Activated naive CD4-positive, alpha-beta T cell treated with anti-CD3 and anti-CD28 coated beads for 36 hours (primary cell): ENCODE measurements at regions not wholly inside any gene's neighbourhood (a gene's known extent, or its start where the extent isn't known, plus 50 kb on each side); places are given as distances from the start of the nearest gene placed in this dataset.

ENCODE experiments used
- CTCF ChIA-PET: fragments of 350-600 bp; sonication (Branson Sonifier 250); formaldehyde crosslinking; loops from one replicate; lab custom pipeline; 2021; ENCODE audit warnings: antibody characterized with exemption; lab: Charles Lee
- DNase-seq: peaks from one replicate; pipeline ENCODE4 v3.0.0-alpha.2; 2020
- H3K27ac Mint-ChIP-seq: one replicate; pipeline ENCODE4 v1.8.0; 2021; ENCODE audit warnings: mild to moderate bottlenecking, mixed read lengths
- H3K27me3 Mint-ChIP-seq: one replicate; pipeline ENCODE4 v1.8.0; 2021; ENCODE audit warnings: low read depth, mixed read lengths
- H3K36me3 Mint-ChIP-seq: one replicate; pipeline ENCODE4 v1.8.0; 2021; ENCODE audit warnings: low read depth, mixed read lengths
- H3K4me1 Mint-ChIP-seq: one replicate; pipeline ENCODE4 v1.8.0; 2021; ENCODE audit warnings: low read depth, mixed read lengths
- H3K4me3 Mint-ChIP-seq: one replicate; pipeline ENCODE4 v1.8.0; 2021; ENCODE audit warnings: mild to moderate bottlenecking, moderate library complexity, mixed read lengths
- H3K9me3 Mint-ChIP-seq: one replicate; pipeline ENCODE4 v1.8.0; 2021; ENCODE audit warnings: mixed read lengths
- intact Hi-C: fragments of 100-400 bp; cut with micrococcal nuclease; formaldehyde crosslinking; loops from one replicate; pipeline ENCODE4 v1.15.1; 2023

- Mint-ChIP-seq H3K4me1 (no peaks in the 10 kb centered on the region), H3K4me3 (no peak overlapping the region), H3K27ac (no peak overlapping the region), H3K36me3 (no peaks in the 10 kb centered on the region), H3K9me3 (no peaks in the 10 kb centered on the region), H3K27me3 (peaks cover 2% of the 10 kb centered on the region)
- intact Hi-C loops, result no loop called here
- no peak for DNase-seq
- CTCF ChIA-PET, result no interaction called here
These were observed 127.9 kb upstream of the SH3BP4 start for GRCh38 chr2:234823877-234824376.

DNA sequence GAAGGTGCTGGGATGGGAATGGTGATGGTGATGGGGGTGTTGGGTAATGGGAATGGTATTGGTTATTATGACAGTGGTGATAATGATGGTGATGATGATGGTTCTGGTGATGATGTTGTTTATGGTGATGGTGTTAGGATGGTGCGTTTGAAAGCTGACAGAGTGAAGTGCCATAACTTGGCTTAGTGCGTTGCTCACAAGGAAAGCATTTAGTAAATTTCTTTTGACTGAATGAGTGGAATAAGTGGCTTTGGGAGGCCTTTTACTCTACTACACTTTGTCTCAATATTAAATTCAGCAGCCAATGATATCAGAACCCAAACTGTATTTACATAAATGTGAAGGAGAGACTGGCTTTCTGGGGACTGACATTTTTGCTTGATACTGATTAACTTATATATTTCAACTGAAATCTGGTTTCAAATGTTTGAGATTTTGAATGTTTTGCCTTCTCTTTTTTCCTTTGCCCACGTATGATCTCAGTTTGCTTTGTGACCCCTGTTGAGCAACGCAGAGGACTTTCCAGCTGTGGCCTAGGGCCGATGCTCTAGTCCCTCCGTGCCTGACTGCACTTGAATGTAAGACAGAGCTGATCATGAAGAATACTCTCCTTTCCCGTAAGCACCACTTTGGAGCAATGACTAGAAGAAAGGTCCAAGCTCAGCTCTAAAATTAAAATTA, 128.5 kb upstream of the SH3BP4 start:
- DNase-seq, result no peak
- H3K27ac Mint-ChIP-seq, result no peak overlapping the region
- no peak overlapping the region for H3K4me3 Mint-ChIP-seq
- no peaks in the 10 kb centered on the region for H3K4me1 Mint-ChIP-seq
- intact Hi-C loops, result no loop called here
- CTCF ChIA-PET, result interaction anchor here (1.0 kb wide), 1 partner anchor 278 kb away, joined by 3 read pairs; no protein-coding TSS in a partner anchor
- H3K9me3 Mint-ChIP-seq, result no peaks in the 10 kb centered on the region
- no peaks in the 10 kb centered on the region for H3K36me3 Mint-ChIP-seq
- peaks cover 2% of the 10 kb centered on the region for H3K27me3 Mint-ChIP-seq

DNA sequence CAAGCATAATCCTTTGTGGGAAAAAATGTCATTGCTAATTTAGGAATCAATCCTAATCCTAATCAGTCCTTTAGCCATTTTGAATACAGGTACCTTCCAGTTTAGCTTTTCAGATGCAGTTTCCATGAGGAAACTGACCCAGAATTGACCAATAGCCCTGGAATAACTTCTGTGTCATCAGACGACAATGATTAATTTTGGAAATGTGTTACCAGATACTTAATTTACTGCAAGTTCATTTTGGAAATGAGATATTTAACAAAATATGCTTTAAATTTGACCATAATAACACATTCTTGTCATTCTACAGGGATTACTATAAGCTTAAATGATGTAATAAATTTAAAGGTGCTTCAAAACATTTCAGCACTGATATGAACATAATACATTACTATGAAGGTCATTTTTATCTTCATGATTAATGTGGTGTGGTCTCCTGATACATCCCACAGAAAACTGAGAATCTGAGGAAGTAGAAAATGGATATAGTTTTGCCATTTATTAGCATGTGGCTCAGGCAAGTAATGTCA, 129.8 kb upstream of the SH3BP4 start:
- Mint-ChIP-seq H3K4me1 (no peaks in the 10 kb centered on the region), H3K27ac (no peak overlapping the region), H3K4me3 (no peak overlapping the region), H3K27me3 (peaks cover 7% of the 10 kb centered on the region), H3K9me3 (no peaks in the 10 kb centered on the region), H3K36me3 (no peaks in the 10 kb centered on the region)
- CTCF ChIA-PET, result interaction anchor here (0.6 kb wide), 1 partner anchor 60 kb away, joined by 3 read pairs; no protein-coding TSS in a partner anchor
- DNase-seq, result no peak
- intact Hi-C loops, result no loop called here

GRCh38 chr2:234818937-234819336, 132.9 kb upstream of the SH3BP4 start:
- CTCF ChIA-PET, result no interaction called here
- Mint-ChIP-seq H3K4me3 (no peak overlapping the region), H3K4me1 (no peaks in the 10 kb centered on the region), H3K27me3 (peaks cover 11% of the 10 kb centered on the region), H3K36me3 (no peaks in the 10 kb centered on the region), H3K9me3 (no peaks in the 10 kb centered on the region), H3K27ac (no peak overlapping the region)
- intact Hi-C loops, result no loop called here
- no peak for DNase-seq

DNA sequence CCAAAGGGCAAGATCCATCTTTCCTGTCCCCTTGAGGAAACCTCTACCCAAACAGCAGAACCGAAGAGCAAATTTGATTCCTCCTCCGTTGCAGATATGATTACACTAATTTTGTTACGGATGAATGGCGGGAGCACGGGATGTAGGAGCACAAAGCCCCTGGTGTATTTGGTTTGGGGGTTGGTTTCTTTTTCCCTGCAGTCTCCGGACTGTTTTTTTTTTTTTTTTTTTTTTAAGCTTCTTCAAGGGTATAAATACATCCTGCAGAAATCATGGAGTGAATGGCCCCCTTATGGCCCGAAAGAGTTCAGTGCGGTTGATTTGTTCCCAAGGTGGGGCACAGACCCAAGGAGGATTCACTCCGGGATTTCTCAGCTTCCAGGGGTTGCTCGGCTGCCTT, 135.3 kb upstream of the SH3BP4 start:
- DNase-seq, result no peak
- Mint-ChIP-seq H3K4me3 (no peak overlapping the region), H3K36me3 (no peaks in the 10 kb centered on the region), H3K27ac (no peak overlapping the region), H3K4me1 (no peaks in the 10 kb centered on the region), H3K27me3 (peaks cover 11% of the 10 kb centered on the region), H3K9me3 (no peaks in the 10 kb centered on the region)
- intact Hi-C loops, result no loop called here
- CTCF ChIA-PET, result no interaction called here

GRCh38 chr2:234816056-234816455, 135.8 kb upstream of the SH3BP4 start:
- no peaks in the 10 kb centered on the region for H3K4me1 Mint-ChIP-seq
- DNase-seq, result no peak

DNA sequence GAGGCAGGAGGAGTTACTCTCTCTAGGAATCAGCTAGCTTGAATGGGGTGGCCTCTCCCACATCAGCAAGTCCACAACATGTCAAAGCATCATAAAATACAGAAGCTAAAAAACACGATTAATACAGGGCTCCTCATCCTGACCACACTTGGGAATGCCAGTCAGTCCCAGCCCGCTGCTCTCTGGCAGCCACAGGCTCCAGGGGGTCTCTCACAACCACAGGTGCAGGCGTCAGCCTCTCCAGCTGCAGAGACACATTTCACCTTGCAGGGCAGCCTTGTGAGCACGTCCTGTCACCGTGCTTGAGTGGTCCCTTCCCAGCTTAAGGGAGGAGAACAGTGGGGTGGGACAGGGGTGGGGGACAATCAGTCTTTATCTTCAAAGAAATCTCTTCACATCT, 137.4 kb upstream of the SH3BP4 start:
- Mint-ChIP-seq H3K36me3 (no peaks in the 10 kb centered on the region), H3K27me3 (peaks cover 18% of the 10 kb centered on the region), H3K9me3 (no peaks in the 10 kb centered on the region), H3K4me1 (no peaks in the 10 kb centered on the region), H3K27ac (no peak overlapping the region), H3K4me3 (no peak overlapping the region)
- CTCF ChIA-PET, result no interaction called here
- intact Hi-C loops, result no loop called here
- no peak for DNase-seq

More at GRCh38 chr2:234816056-234816455, 135.8 kb upstream of the SH3BP4 start:
- CTCF ChIA-PET, result no interaction called here
- Mint-ChIP-seq H3K27me3 (peaks cover 11% of the 10 kb centered on the region), H3K4me3 (no peak overlapping the region), H3K9me3 (no peaks in the 10 kb centered on the region), H3K27ac (no peak overlapping the region), H3K36me3 (no peaks in the 10 kb centered on the region)
- intact Hi-C loops, result no loop called here

GRCh38 chr2:234812851-234813250, 139.0 kb upstream of the SH3BP4 start:
- no peaks in the 10 kb centered on the region for H3K9me3 Mint-ChIP-seq
- H3K4me1 Mint-ChIP-seq, result no peaks in the 10 kb centered on the region
- peaks cover 21% of the 10 kb centered on the region for H3K27me3 Mint-ChIP-seq
- no peak overlapping the region for H3K4me3 Mint-ChIP-seq
- H3K36me3 Mint-ChIP-seq, result no peaks in the 10 kb centered on the region
- CTCF ChIA-PET, result no interaction called here
- intact Hi-C loops, result no loop called here
- H3K27ac Mint-ChIP-seq, result no peak overlapping the region
- DNase-seq, result no peak

DNA sequence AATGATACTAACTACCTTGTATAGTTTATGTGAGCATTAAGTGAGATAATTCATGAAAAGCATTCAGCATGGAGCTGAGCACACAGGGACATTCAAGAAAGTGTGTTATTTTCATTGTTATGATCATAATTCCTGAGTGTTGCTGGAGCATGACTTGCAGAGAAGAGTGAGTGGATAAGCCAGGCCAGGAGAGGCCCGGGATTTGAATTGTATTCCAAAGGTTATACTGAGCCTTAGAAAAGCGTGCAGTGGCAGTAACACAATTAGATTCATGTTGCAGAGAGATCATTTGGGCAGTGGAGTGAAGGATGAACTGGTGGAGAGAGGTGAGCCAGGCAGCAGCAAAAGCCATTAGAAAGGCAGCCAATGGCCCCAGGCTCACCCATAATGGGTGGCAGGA, 142.9 kb upstream of the SH3BP4 start:
- H3K36me3 Mint-ChIP-seq, result no peaks in the 10 kb centered on the region
- H3K4me1 Mint-ChIP-seq, result no peaks in the 10 kb centered on the region
- H3K27me3 Mint-ChIP-seq, result peaks cover 10% of the 10 kb centered on the region
- no peaks in the 10 kb centered on the region for H3K9me3 Mint-ChIP-seq
- DNase-seq, result no peak
- no peak overlapping the region for H3K4me3 Mint-ChIP-seq
- intact Hi-C loops, result no loop called here
- CTCF ChIA-PET, result no interaction called here
- H3K27ac Mint-ChIP-seq, result no peak overlapping the region

- intact Hi-C loops, result no loop called here
- no peaks in the 10 kb centered on the region for H3K36me3 Mint-ChIP-seq
- no peak overlapping the region for H3K4me3 Mint-ChIP-seq
- peaks cover 10% of the 10 kb centered on the region for H3K27me3 Mint-ChIP-seq
- no peaks in the 10 kb centered on the region for H3K4me1 Mint-ChIP-seq
- no peaks in the 10 kb centered on the region for H3K9me3 Mint-ChIP-seq
- H3K27ac Mint-ChIP-seq, result no peak overlapping the region
- CTCF ChIA-PET, result no interaction called here
- DNase-seq, result no peak
These were observed 145.0 kb upstream of the SH3BP4 start for GRCh38 chr2:234806818-234807217.

GRCh38 chr2:234805836-234806235, 146.0 kb upstream of the SH3BP4 start:
- no peak overlapping the region for H3K4me3 Mint-ChIP-seq
- CTCF ChIA-PET, result no interaction called here

DNA sequence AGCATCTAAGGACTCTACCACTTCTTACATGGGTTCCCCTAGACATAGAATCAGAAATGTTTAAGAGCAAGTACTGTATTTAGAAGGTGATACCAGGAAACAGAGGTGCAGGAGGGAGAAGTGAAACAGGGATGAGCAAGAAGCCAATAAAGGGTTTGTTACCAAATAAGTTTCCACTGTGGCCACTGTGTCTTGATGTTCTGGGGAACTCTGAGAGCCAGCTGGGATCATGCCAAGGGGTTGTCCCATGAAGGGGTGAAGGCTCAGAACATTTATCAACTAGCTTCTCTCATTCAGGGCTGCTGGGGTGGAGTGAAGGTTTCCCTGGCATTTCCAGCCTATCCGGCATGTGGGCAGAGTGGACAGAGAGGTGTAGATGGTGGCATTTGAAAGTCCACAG, 147.1 kb upstream of the SH3BP4 start:
- intact Hi-C loops, result no loop called here
- H3K9me3 Mint-ChIP-seq, result no peaks in the 10 kb centered on the region
- no peak overlapping the region for H3K27ac Mint-ChIP-seq
- CTCF ChIA-PET, result no interaction called here
- no peaks in the 10 kb centered on the region for H3K4me1 Mint-ChIP-seq
- peaks cover 9% of the 10 kb centered on the region for H3K27me3 Mint-ChIP-seq
- H3K36me3 Mint-ChIP-seq, result no peaks in the 10 kb centered on the region
- no peak for DNase-seq
- no peak overlapping the region for H3K4me3 Mint-ChIP-seq

More at GRCh38 chr2:234805836-234806235, 146.0 kb upstream of the SH3BP4 start:
- peaks cover 11% of the 10 kb centered on the region for H3K27me3 Mint-ChIP-seq
- DNase-seq, result no peak
- H3K36me3 Mint-ChIP-seq, result no peaks in the 10 kb centered on the region
- H3K9me3 Mint-ChIP-seq, result no peaks in the 10 kb centered on the region
- intact Hi-C loops, result no loop called here
- no peaks in the 10 kb centered on the region for H3K4me1 Mint-ChIP-seq
- H3K27ac Mint-ChIP-seq, result no peak overlapping the region

DNA sequence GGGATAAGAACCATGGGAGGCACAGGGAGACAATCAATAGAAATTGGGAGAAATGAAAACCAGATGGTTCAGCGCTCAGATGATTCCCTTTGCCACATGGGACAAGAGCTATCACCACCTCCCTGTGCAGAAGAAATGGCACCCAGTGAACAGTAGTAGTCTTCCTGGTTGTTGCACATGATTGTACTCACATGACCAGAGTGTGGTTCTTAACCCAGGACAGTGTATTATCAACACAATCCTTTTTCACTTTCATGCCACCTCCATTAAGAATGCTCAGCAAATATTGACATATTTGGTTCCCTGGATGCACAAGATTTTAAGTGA, 149.0 kb upstream of the SH3BP4 start:
- Mint-ChIP-seq H3K36me3 (no peaks in the 10 kb centered on the region), H3K9me3 (no peaks in the 10 kb centered on the region), H3K4me3 (no peak overlapping the region), H3K27ac (no peak overlapping the region), H3K4me1 (no peaks in the 10 kb centered on the region), H3K27me3 (peaks cover 12% of the 10 kb centered on the region)
- no peak for DNase-seq
- intact Hi-C loops, result no loop called here
- CTCF ChIA-PET, result interaction anchor here (0.6 kb wide), 1 partner anchor 129 kb away, joined by 3 read pairs; no protein-coding TSS in a partner anchor
